ENCODE measurements at regions not wholly inside any gene's neighbourhood (a gene's known extent, or its start where the extent isn't known, plus 50 kb on each side); places are given as distances from the start of the nearest gene placed in this dataset.

DNA sequence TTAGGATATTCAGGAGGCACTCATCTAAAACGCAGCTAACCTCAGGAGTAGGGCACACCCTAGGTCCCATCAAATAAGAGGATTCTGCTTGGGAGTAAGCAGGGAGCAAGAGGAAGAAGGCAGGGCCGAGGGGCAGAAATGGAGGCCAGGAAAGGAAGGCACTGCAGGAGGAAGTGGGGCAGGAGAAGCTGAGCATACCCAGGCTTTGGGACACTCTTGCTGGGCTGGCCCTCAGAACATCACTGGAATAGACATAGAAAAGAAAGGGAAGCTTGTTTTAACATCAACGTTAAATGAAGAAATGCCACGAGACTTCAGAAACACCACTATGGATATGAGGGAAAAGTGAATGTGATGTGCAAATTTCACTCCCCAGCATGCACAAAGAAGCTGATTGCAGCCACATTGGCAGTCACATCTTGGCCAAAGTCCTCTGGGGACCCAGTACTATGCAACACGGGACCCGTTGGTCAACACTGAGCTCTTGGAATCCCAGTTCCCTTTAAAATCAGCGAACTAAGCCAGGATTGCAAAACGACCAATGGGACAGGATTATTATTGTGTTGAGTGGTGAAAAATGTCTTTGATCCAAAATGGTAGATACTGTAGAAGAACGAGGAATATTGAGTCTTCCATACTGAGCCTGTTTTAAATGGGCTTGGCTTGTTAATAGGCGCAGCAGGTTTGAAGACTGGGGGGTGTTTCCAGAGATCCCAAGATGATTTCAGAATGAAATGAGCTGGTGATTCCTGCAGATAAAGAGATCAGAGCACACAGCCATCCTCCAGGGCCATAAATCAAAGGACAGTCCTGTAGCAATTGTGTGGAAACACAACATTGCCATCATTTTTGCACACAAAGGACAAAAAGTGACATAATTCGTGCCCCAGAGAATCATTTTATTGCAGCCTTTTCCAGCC, 152.4 kb downstream of the TOMM20 start:
- Histone ChIP-seq H3K27me3 (replicated peaks; ENCODE audit: insufficient read depth, low read depth, low read length, poor library complexity) (no peaks in the 10 kb centered on the region), H3K36me3 (ENCODE audit: insufficient read depth, low read length, poor library complexity, severe bottlenecking) (no peaks in the 10 kb centered on the region), H3K4me3 (ENCODE audit: low read depth, low read length, poor library complexity, severe bottlenecking) (no peak overlapping the region), H3K4me1 (ENCODE audit: insufficient read depth, low read length, poor library complexity, severe bottlenecking) (peaks cover 1% of the 10 kb centered on the region), H3K9me3 (ENCODE audit: low read depth, low read length, poor library complexity, severe bottlenecking) (no peaks in the 10 kb centered on the region), H3K27ac (ENCODE audit: low read depth, low read length, poor library complexity, severe bottlenecking) (no peak overlapping the region)
- POLR2A ChIA-PET (ENCODE audit: low non-redundant PET) = no interaction called here
- DNase-seq (ENCODE audit: low spot score) = no peak
- TF ChIP-seq EZH2 (IDR thresholded peaks at IDR 0.05; ENCODE audit: borderline replicate concordance, low read depth, low read length, poor library complexity, severe bottlenecking) = no peak
- no peak for TF ChIP-seq CTCF (conservative IDR thresholded peaks at IDR 0.05; ENCODE audit: low read depth, low read length)
- no TSS peak for BruUV-seq (replicated peaks)
- CTCF ChIA-PET = no interaction called here
- intact Hi-C loops (cut with micrococcal nuclease; ENCODE audit: unreplicated experiment) = no loop called here

- Histone ChIP-seq H3K4me1 (ENCODE audit: insufficient read depth, low read length, poor library complexity, severe bottlenecking) (peaks cover 9% of the 10 kb centered on the region), H3K36me3 (ENCODE audit: insufficient read depth, low read length, poor library complexity, severe bottlenecking) (no peaks in the 10 kb centered on the region), H3K4me3 (ENCODE audit: low read depth, low read length, poor library complexity, severe bottlenecking) (no peak overlapping the region), H3K9me3 (ENCODE audit: low read depth, low read length, poor library complexity, severe bottlenecking) (no peaks in the 10 kb centered on the region), H3K27me3 (replicated peaks; ENCODE audit: insufficient read depth, low read depth, low read length, poor library complexity) (no peaks in the 10 kb centered on the region), H3K27ac (ENCODE audit: low read depth, low read length, poor library complexity, severe bottlenecking) (no peak overlapping the region)
- BruUV-seq (replicated peaks) = no TSS peak
- no peak for DNase-seq (ENCODE audit: low spot score)
- intact Hi-C loops (cut with micrococcal nuclease; ENCODE audit: unreplicated experiment) = no loop called here
- CTCF ChIA-PET = no interaction called here
- POLR2A ChIA-PET (ENCODE audit: low non-redundant PET) = no interaction called here
- TF ChIP-seq CTCF (conservative IDR thresholded peaks at IDR 0.05; ENCODE audit: low read depth, low read length) = no peak
- no peak for TF ChIP-seq EZH2 (IDR thresholded peaks at IDR 0.05; ENCODE audit: borderline replicate concordance, low read depth, low read length, poor library complexity, severe bottlenecking)
Measured at GRCh38 chr1:234975122-234975940, 153.3 kb downstream of the TOMM20 start.

GRCh38 chr1:234973426-234974250, 155.0 kb downstream of the TOMM20 start:
- ChIA-PET POLR2A (ENCODE audit: low non-redundant PET) (no interaction called here), CTCF (no interaction called here)
- H3K27ac ChIP-seq (ENCODE audit: low read depth, low read length, poor library complexity, severe bottlenecking) = no peak overlapping the region
- H3K27me3 ChIP-seq (replicated peaks; ENCODE audit: insufficient read depth, low read depth, low read length, poor library complexity) = no peaks in the 10 kb centered on the region
- no peaks in the 10 kb centered on the region for H3K36me3 ChIP-seq (ENCODE audit: insufficient read depth, low read length, poor library complexity, severe bottlenecking)
- no peak overlapping the region for H3K4me3 ChIP-seq (ENCODE audit: low read depth, low read length, poor library complexity, severe bottlenecking)
- TF ChIP-seq EZH2 (IDR thresholded peaks at IDR 0.05; ENCODE audit: borderline replicate concordance, low read depth, low read length, poor library complexity, severe bottlenecking) (no peak), CTCF (conservative IDR thresholded peaks at IDR 0.05; ENCODE audit: low read depth, low read length) (no peak)
- intact Hi-C loops (cut with micrococcal nuclease; ENCODE audit: unreplicated experiment) = no loop called here
- peaks cover 9% of the 10 kb centered on the region for H3K4me1 ChIP-seq (ENCODE audit: insufficient read depth, low read length, poor library complexity, severe bottlenecking)
- no TSS peak for BruUV-seq (replicated peaks)
- H3K9me3 ChIP-seq (ENCODE audit: low read depth, low read length, poor library complexity, severe bottlenecking) = no peaks in the 10 kb centered on the region
- no peak for DNase-seq (ENCODE audit: low spot score)
